ENCODE measurements at regions not wholly inside any gene's neighbourhood (a gene's known extent, or its start where the extent isn't known, plus 50 kb on each side); places are given as distances from the start of the nearest gene placed in this dataset.

- TF ChIP-seq CTCF (IDR thresholded peaks at IDR 0.05; ENCODE audit: control extremely low read depth, extremely low read depth), result no peak
- peaks cover 0 to 7% (median 3%) of the 10 kb centered on the region in 4 donors for H3K9me3 ChIP-seq (ENCODE audit: control insufficient read depth in 4 of 4, insufficient read depth in 3 of 4, low read length in 3 of 4)
- H3K36me3 ChIP-seq (ENCODE audit: control insufficient read depth in 4 of 4, insufficient read depth in 4 of 4, low read length in 4 of 4), result no peaks in the 10 kb centered on the region
- H3K27ac ChIP-seq (ENCODE audit: low read depth in 1 of 2, low read length in 1 of 2), result no peak overlapping the region
- DNase-seq (no peak), ATAC-seq (ENCODE audit: insufficient read depth, low FRiP score) (no peak)
- no peaks in the 10 kb centered on the region for H3K27me3 ChIP-seq (ENCODE audit: control insufficient read depth in 3 of 3, insufficient read depth in 3 of 3, low read length in 2 of 3)
- H3K4me3 ChIP-seq, result no peak overlapping the region
- H3K4me1 ChIP-seq (ENCODE audit: control insufficient read depth in 5 of 5, insufficient read depth in 5 of 5, low read length in 5 of 5), result peaks cover 0 to 18% (median 0%) of the 10 kb centered on the region in 5 donors
- no peak overlapping the region for H3K9ac ChIP-seq (ENCODE audit: insufficient read depth in 1 of 2, low read length in 2 of 2)
- WGBS, 2 donors, result 91 to 92% methylated on average over 2 of the region's 2 CpGs
Measured at GRCh38 chr3:106328224-106328623, 459.4 kb upstream of the CBLB start.

GRCh38 chr3:106329521-106329920, 460.7 kb upstream of the CBLB start:
- DNase-seq (peak in 2 of 3 donors; percentile 35 to 37), ATAC-seq (ENCODE audit: insufficient read depth, low FRiP score) (no peak)
- no peaks in the 10 kb centered on the region for H3K36me3 ChIP-seq (ENCODE audit: control insufficient read depth in 4 of 4, insufficient read depth in 4 of 4, low read length in 4 of 4)
- no peaks in the 10 kb centered on the region for H3K27me3 ChIP-seq (ENCODE audit: control insufficient read depth in 3 of 3, insufficient read depth in 3 of 3, low read length in 2 of 3)
- H3K27ac ChIP-seq (ENCODE audit: low read depth in 1 of 2, low read length in 1 of 2), result no peak overlapping the region
- TF ChIP-seq CTCF (IDR thresholded peaks at IDR 0.05; ENCODE audit: control extremely low read depth, extremely low read depth), result no peak
- WGBS, 2 donors, result 79 to 85% methylated on average over 3 of the region's 3 CpGs
- no peak overlapping the region for H3K4me3 ChIP-seq
- H3K9ac ChIP-seq (ENCODE audit: insufficient read depth in 1 of 2, low read length in 2 of 2), result no peak overlapping the region
- H3K4me1 ChIP-seq (ENCODE audit: control insufficient read depth in 5 of 5, insufficient read depth in 5 of 5, low read length in 5 of 5), result peaks cover 0 to 18% (median 0%) of the 10 kb centered on the region in 5 donors
- H3K9me3 ChIP-seq (ENCODE audit: control insufficient read depth in 4 of 4, insufficient read depth in 3 of 4, low read length in 3 of 4), result peaks cover 0 to 5% (median 1%) of the 10 kb centered on the region in 4 donors

GRCh38 chr3:106331636-106332035, 462.8 kb upstream of the CBLB start:
- H3K4me1 ChIP-seq (ENCODE audit: control insufficient read depth in 5 of 5, insufficient read depth in 5 of 5, low read length in 5 of 5), result peaks cover 0 to 14% (median 0%) of the 10 kb centered on the region in 5 donors
- no peak overlapping the region for H3K4me3 ChIP-seq
- H3K9me3 ChIP-seq (ENCODE audit: control insufficient read depth in 4 of 4, insufficient read depth in 3 of 4, low read length in 3 of 4), result no peaks in the 10 kb centered on the region
- no peak overlapping the region for H3K9ac ChIP-seq (ENCODE audit: insufficient read depth in 1 of 2, low read length in 2 of 2)
- no peaks in the 10 kb centered on the region for H3K27me3 ChIP-seq (ENCODE audit: control insufficient read depth in 3 of 3, insufficient read depth in 3 of 3, low read length in 2 of 3)
- TF ChIP-seq CTCF (IDR thresholded peaks at IDR 0.05; ENCODE audit: control extremely low read depth, extremely low read depth), result no peak
- DNase-seq (no peak), ATAC-seq (ENCODE audit: insufficient read depth, low FRiP score) (no peak)
- H3K36me3 ChIP-seq (ENCODE audit: control insufficient read depth in 4 of 4, insufficient read depth in 4 of 4, low read length in 4 of 4), result no peaks in the 10 kb centered on the region
- no peak overlapping the region for H3K27ac ChIP-seq (ENCODE audit: low read depth in 1 of 2, low read length in 1 of 2)

GRCh38 chr3:106332129-106332528, 463.3 kb upstream of the CBLB start:
- DNase-seq (no peak), ATAC-seq (ENCODE audit: insufficient read depth, low FRiP score) (no peak)
- Histone ChIP-seq H3K4me3 (no peak overlapping the region), H3K36me3 (ENCODE audit: control insufficient read depth in 4 of 4, insufficient read depth in 4 of 4, low read length in 4 of 4) (no peaks in the 10 kb centered on the region), H3K4me1 (ENCODE audit: control insufficient read depth in 5 of 5, insufficient read depth in 5 of 5, low read length in 5 of 5) (peaks cover 0 to 9% (median 0%) of the 10 kb centered on the region in 5 donors), H3K27ac (ENCODE audit: low read depth in 1 of 2, low read length in 1 of 2) (no peak overlapping the region), H3K27me3 (ENCODE audit: control insufficient read depth in 3 of 3, insufficient read depth in 3 of 3, low read length in 2 of 3) (no peaks in the 10 kb centered on the region), H3K9me3 (ENCODE audit: control insufficient read depth in 4 of 4, insufficient read depth in 3 of 4, low read length in 3 of 4) (no peaks in the 10 kb centered on the region), H3K9ac (ENCODE audit: insufficient read depth in 1 of 2, low read length in 2 of 2) (no peak overlapping the region)
- no peak for TF ChIP-seq CTCF (IDR thresholded peaks at IDR 0.05; ENCODE audit: control extremely low read depth, extremely low read depth)
- WGBS, 2 donors, result 71 to 91% methylated on average over 1 of the region's 1 CpG
